ENCODE measurements at regions not wholly inside any gene's neighbourhood (a gene's known extent, or its start where the extent isn't known, plus 50 kb on each side); places are given as distances from the start of the nearest gene placed in this dataset.

GRCh38 chr1:222941425-222941824 lies 126.6 kb downstream of the DISP1 start:
- Mint-ChIP-seq H3K36me3 (no peaks in the 10 kb centered on the region), H3K27me3 (ENCODE audit: low read depth in 2 of 2) (no peaks in the 10 kb centered on the region), H3K4me1 (no peaks in the 10 kb centered on the region), H3K4me3 (no peak overlapping the region), H3K27ac (no peak overlapping the region), H3K9me3 (no peaks in the 10 kb centered on the region)
- no peaks in the 10 kb centered on the region for H3K36me3 ChIP-seq (ENCODE audit: control insufficient read depth, insufficient read depth, low read length)
- no peaks in the 10 kb centered on the region for H3K27me3 ChIP-seq (ENCODE audit: control insufficient read depth, insufficient read depth, low read length)
- H3K4me1 ChIP-seq (ENCODE audit: control insufficient read depth, insufficient read depth, low read length), result no peaks in the 10 kb centered on the region
- 95% methylated on average over 1 of the region's 1 CpG for WGBS (ENCODE audit: insufficient coverage)
- H3K9me3 ChIP-seq (ENCODE audit: control insufficient read depth, insufficient read depth, low read length), result no peaks in the 10 kb centered on the region
- no peak overlapping the region for H3K27ac ChIP-seq (ENCODE audit: low read length)
- no peak overlapping the region for H3K4me3 ChIP-seq (ENCODE audit: low read length)
- DNase-seq (no peak), ATAC-seq (no peak)
- intact Hi-C loops (cut with micrococcal nuclease), result no loop called here
- TF ChIP-seq CTCF (IDR thresholded peaks at IDR 0.05), result no peak

GRCh38 chr1:222946436-222946835 lies 131.6 kb downstream of the DISP1 start:
- Histone ChIP-seq H3K36me3 (ENCODE audit: control insufficient read depth, insufficient read depth, low read length) (no peaks in the 10 kb centered on the region), H3K9me3 (ENCODE audit: control insufficient read depth, insufficient read depth, low read length) (no peaks in the 10 kb centered on the region), H3K27me3 (ENCODE audit: control insufficient read depth, insufficient read depth, low read length) (no peaks in the 10 kb centered on the region), H3K27ac (ENCODE audit: low read length) (no peak overlapping the region), H3K4me1 (ENCODE audit: control insufficient read depth, insufficient read depth, low read length) (no peaks in the 10 kb centered on the region), H3K4me3 (ENCODE audit: low read length) (no peak overlapping the region)
- WGBS (ENCODE audit: insufficient coverage), result no CpG with 5 or more reads among the region's 1 CpG
- DNase-seq, result no peak
- H3K27ac Mint-ChIP-seq, result no peak overlapping the region
- no peak overlapping the region for H3K4me3 Mint-ChIP-seq
- intact Hi-C loops (cut with micrococcal nuclease), result no loop called here
- no peaks in the 10 kb centered on the region for H3K4me1 Mint-ChIP-seq
- H3K9me3 Mint-ChIP-seq, result no peaks in the 10 kb centered on the region
- H3K27me3 Mint-ChIP-seq (ENCODE audit: low read depth in 2 of 2), result no peaks in the 10 kb centered on the region
- TF ChIP-seq CTCF (IDR thresholded peaks at IDR 0.05), result no peak
- ATAC-seq, result no peak
- H3K36me3 Mint-ChIP-seq, result no peaks in the 10 kb centered on the region

GRCh38 chr1:222948079-222948478 lies 133.2 kb downstream of the DISP1 start:
- H3K4me3 Mint-ChIP-seq, result no peak overlapping the region
- no peak overlapping the region for H3K27ac Mint-ChIP-seq
- Histone ChIP-seq H3K27me3 (ENCODE audit: control insufficient read depth, insufficient read depth, low read length) (no peaks in the 10 kb centered on the region), H3K4me1 (ENCODE audit: control insufficient read depth, insufficient read depth, low read length) (no peaks in the 10 kb centered on the region), H3K4me3 (ENCODE audit: low read length) (no peak overlapping the region), H3K27ac (ENCODE audit: low read length) (no peak overlapping the region), H3K36me3 (ENCODE audit: control insufficient read depth, insufficient read depth, low read length) (no peaks in the 10 kb centered on the region), H3K9me3 (ENCODE audit: control insufficient read depth, insufficient read depth, low read length) (no peaks in the 10 kb centered on the region)
- H3K9me3 Mint-ChIP-seq, result no peaks in the 10 kb centered on the region
- DNase-seq, result no peak
- H3K27me3 Mint-ChIP-seq (ENCODE audit: low read depth in 2 of 2), result no peaks in the 10 kb centered on the region
- ATAC-seq, result no peak
- H3K36me3 Mint-ChIP-seq, result no peaks in the 10 kb centered on the region
- no peak for TF ChIP-seq CTCF (IDR thresholded peaks at IDR 0.05)
- H3K4me1 Mint-ChIP-seq, result no peaks in the 10 kb centered on the region
- 100% methylated on average over 1 of the region's 2 CpGs for WGBS (ENCODE audit: insufficient coverage)
- intact Hi-C loops (cut with micrococcal nuclease), result no loop called here

- WGBS (ENCODE audit: insufficient coverage), result 100% methylated on average over 2 of the region's 3 CpGs
- TF ChIP-seq CTCF (IDR thresholded peaks at IDR 0.05), result no peak
- no peak overlapping the region for H3K27ac Mint-ChIP-seq
- no peak overlapping the region for H3K4me3 ChIP-seq (ENCODE audit: low read length)
- no peaks in the 10 kb centered on the region for H3K36me3 Mint-ChIP-seq
- H3K36me3 ChIP-seq (ENCODE audit: control insufficient read depth, insufficient read depth, low read length), result no peaks in the 10 kb centered on the region
- no peaks in the 10 kb centered on the region for H3K4me1 ChIP-seq (ENCODE audit: control insufficient read depth, insufficient read depth, low read length)
- no peaks in the 10 kb centered on the region for H3K9me3 Mint-ChIP-seq
- H3K27ac ChIP-seq (ENCODE audit: low read length), result no peak overlapping the region
- ATAC-seq, result no peak
- no peak for DNase-seq
- intact Hi-C loops (cut with micrococcal nuclease), result no loop called here
- H3K4me1 Mint-ChIP-seq, result no peaks in the 10 kb centered on the region
- H3K4me3 Mint-ChIP-seq, result no peak overlapping the region
- H3K9me3 ChIP-seq (ENCODE audit: control insufficient read depth, insufficient read depth, low read length), result no peaks in the 10 kb centered on the region
- no peaks in the 10 kb centered on the region for H3K27me3 Mint-ChIP-seq (ENCODE audit: low read depth in 2 of 2)
- H3K27me3 ChIP-seq (ENCODE audit: control insufficient read depth, insufficient read depth, low read length), result no peaks in the 10 kb centered on the region
Measured at GRCh38 chr1:222950892-222951291, 136.1 kb downstream of the DISP1 start.

Measured in natural killer cell (primary cell).